ENCODE measurements at regions not wholly inside any gene's neighbourhood (a gene's known extent, or its start where the extent isn't known, plus 50 kb on each side); places are given as distances from the start of the nearest gene placed in this dataset.

GRCh38 chr5:1670351-1670750 is 129.3 kb downstream of the MRPL36 start:
- TF ChIP-seq CTCF (conservative IDR thresholded peaks at IDR 0.05 in 1 of 2, IDR thresholded peaks at IDR 0.05 in 1 of 2; ENCODE audit: low read depth in 1 of 2, low read length in 2 of 2), result no peak
- no peak for TF ChIP-seq EZH2 (IDR thresholded peaks at IDR 0.05; ENCODE audit: low read length, missing control alignments)

Measured in fibroblast of lung (primary cell).